ENCODE measurements at regions not wholly inside any gene's neighbourhood (a gene's known extent, or its start where the extent isn't known, plus 50 kb on each side); places are given as distances from the start of the nearest gene placed in this dataset.

- TF ChIP-seq CTCF (IDR thresholded peaks at IDR 0.05) (no peak), ZFX (IDR thresholded peaks at IDR 0.05; ENCODE audit: borderline replicate concordance) (no peak)
Measured at GRCh38 chr13:50634339-50634738, 209.2 kb downstream of the DLEU7 start.
